Smooth muscle cell (in vitro differentiated cells): ENCODE measurements at regions not wholly inside any gene's neighbourhood (a gene's known extent, or its start where the extent isn't known, plus 50 kb on each side); places are given as distances from the start of the nearest gene placed in this dataset.

Experiments
- DNase-seq: peaks from one replicate; lab custom pipeline; 2025; ENCODE audit not compliant: unreplicated experiment; lab: John Stamatoyannopoulos, UW
- H2AFZ ChIP-seq: fragments of 200-600 bp; sonication (generic); 2 replicates; pipeline ENCODE4 v1.6.0; 2016; ENCODE audit warnings: antibody characterized with exemption, low read depth, mild to moderate bottlenecking
- H3F3A ChIP-seq: fragments of 200-600 bp; sonication (generic); 2 replicates; pipeline ENCODE4 v1.6.0; 2017; ENCODE audit warnings: antibody characterized with exemption, low read depth
- H3K27ac ChIP-seq: fragments of 200-600 bp; sonication (generic); 2 replicates; pipeline ENCODE4 v1.5.1; 2016; ENCODE audit warnings: low read depth, mild to moderate bottlenecking
- H3K27me3 ChIP-seq: fragments of 200-600 bp; sonication (generic); 2 replicates; pipeline ENCODE4 v1.6.1; 2016; ENCODE audit warnings: low read depth, mild to moderate bottlenecking
- H3K36me3 ChIP-seq: fragments of 200-600 bp; sonication (generic); 2 replicates; pipeline ENCODE4 v1.5.1; 2016; ENCODE audit warnings: low read depth
- H3K4me1 ChIP-seq: fragments of 200-600 bp; sonication (generic); 2 replicates; pipeline ENCODE4 v1.5.1; 2016; ENCODE audit warnings: low read depth
- H3K4me2 ChIP-seq: fragments of 200-600 bp; sonication (generic); 2 replicates; pipeline ENCODE4 v1.6.0; 2016; ENCODE audit warnings: mild to moderate bottlenecking
- H3K4me3 ChIP-seq: fragments of 200-600 bp; sonication (generic); 2 replicates; pipeline ENCODE4 v1.5.1; 2016; ENCODE audit warnings: mild to moderate bottlenecking
- H3K79me2 ChIP-seq: fragments of 200-600 bp; sonication (generic); 2 replicates; pipeline ENCODE4 v1.6.0; 2016; ENCODE audit warnings: low read depth, mild to moderate bottlenecking
- H3K9ac ChIP-seq: fragments of 200-600 bp; sonication (generic); 2 replicates; pipeline ENCODE4 v1.6.0; 2016; ENCODE audit warnings: low read depth
- H3K9me3 ChIP-seq: fragments of 200-600 bp; sonication (generic); replicated peaks from 2 replicates; pipeline ENCODE4 v1.5.1; 2016; ENCODE audit warnings: low read depth
- H4K20me1 ChIP-seq: fragments of 200-600 bp; sonication (generic); 2 replicates; pipeline ENCODE4 v1.6.0; 2016; ENCODE audit warnings: low read depth
- WGBS: methylation state at CpG from one replicate; pipeline ENCODE4 v1.1.7; 2016; ENCODE audit warnings: low lambda C conversion rate; 5-methylcytosine and 5-hydroxymethylcytosine counted together
- TF ChIP-seq, protein P1 (sequence below): fragments of 200-600 bp; sonication (generic); IDR thresholded peaks from 2 replicates; pipeline ENCODE4 v1.5.1; 2017; ENCODE audit warnings: borderline replicate concordance, mild to moderate bottlenecking, antibody characterized with exemption; ENCODE audit not compliant: insufficient read depth, poor library complexity, severe bottlenecking

DNA sequence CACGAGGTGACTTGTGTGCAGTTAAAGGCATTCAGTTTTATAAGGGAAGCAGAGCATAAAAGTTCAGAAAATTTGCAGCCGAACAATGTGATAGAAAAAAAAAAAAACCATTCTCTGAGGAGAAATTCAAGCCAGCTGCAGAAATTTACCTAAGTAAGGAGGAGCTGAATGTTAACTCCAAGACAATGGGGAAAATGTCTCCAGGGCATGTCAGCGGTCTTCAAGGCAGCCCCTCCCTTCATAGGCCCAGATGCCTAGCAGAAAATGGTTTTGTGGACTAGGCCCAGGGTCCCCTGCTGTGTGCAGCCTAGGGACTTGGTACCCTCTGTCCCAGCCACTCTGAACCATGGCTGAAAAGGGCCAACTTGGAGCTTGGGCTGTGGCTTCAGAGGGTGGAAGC, 1764.0 kb downstream of the C4orf33 start:
- Histone ChIP-seq H3K27me3 (no peaks in the 10 kb centered on the region), H3K4me3 (no peak overlapping the region), H3K36me3 (no peaks in the 10 kb centered on the region), H3K9ac (no peak overlapping the region), H3K9me3 (no peaks in the 10 kb centered on the region), H2AFZ (no peak overlapping the region), H3K4me2 (no peak overlapping the region), H3F3A (no peaks in the 10 kb centered on the region), H3K4me1 (no peaks in the 10 kb centered on the region), H4K20me1 (no peaks in the 10 kb centered on the region), H3K79me2 (no peaks in the 10 kb centered on the region), H3K27ac (no peak overlapping the region)
- WGBS, result 80% methylated on average over 3 of the region's 3 CpGs
- TF ChIP-seq, protein P1, sequence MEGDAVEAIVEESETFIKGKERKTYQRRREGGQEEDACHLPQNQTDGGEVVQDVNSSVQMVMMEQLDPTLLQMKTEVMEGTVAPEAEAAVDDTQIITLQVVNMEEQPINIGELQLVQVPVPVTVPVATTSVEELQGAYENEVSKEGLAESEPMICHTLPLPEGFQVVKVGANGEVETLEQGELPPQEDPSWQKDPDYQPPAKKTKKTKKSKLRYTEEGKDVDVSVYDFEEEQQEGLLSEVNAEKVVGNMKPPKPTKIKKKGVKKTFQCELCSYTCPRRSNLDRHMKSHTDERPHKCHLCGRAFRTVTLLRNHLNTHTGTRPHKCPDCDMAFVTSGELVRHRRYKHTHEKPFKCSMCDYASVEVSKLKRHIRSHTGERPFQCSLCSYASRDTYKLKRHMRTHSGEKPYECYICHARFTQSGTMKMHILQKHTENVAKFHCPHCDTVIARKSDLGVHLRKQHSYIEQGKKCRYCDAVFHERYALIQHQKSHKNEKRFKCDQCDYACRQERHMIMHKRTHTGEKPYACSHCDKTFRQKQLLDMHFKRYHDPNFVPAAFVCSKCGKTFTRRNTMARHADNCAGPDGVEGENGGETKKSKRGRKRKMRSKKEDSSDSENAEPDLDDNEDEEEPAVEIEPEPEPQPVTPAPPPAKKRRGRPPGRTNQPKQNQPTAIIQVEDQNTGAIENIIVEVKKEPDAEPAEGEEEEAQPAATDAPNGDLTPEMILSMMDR, result no peak
- DNase-seq, result no peak

DNA sequence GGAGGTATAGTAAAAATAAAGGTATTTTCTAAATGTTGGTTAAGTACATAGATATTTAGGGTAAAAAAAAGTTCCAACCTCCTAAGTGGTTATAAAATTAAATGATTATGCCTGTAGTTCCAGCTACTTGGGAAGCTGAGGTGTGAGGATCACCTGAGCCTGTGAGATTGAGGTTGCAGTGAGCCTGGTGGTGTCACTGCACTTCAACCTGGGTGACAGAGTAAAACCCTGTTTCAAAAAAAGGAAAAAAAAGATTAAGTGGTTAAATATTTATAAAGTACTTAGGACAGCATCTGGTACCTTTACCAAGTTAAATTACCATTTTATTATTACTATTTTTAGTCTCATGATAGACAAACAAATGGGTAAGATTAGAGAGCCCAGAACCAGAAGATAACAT, 1801.0 kb downstream of the C4orf33 start:
- Histone ChIP-seq H3K27ac (no peak overlapping the region), H3F3A (no peaks in the 10 kb centered on the region), H3K79me2 (no peaks in the 10 kb centered on the region), H4K20me1 (no peaks in the 10 kb centered on the region), H3K4me2 (no peak overlapping the region), H3K4me1 (no peaks in the 10 kb centered on the region), H3K9ac (no peak overlapping the region), H3K9me3 (no peaks in the 10 kb centered on the region), H3K27me3 (no peaks in the 10 kb centered on the region), H3K4me3 (no peak overlapping the region), H3K36me3 (no peaks in the 10 kb centered on the region), H2AFZ (no peak overlapping the region)
- TF ChIP-seq, protein P1, result no peak
- DNase-seq, result no peak

DNA sequence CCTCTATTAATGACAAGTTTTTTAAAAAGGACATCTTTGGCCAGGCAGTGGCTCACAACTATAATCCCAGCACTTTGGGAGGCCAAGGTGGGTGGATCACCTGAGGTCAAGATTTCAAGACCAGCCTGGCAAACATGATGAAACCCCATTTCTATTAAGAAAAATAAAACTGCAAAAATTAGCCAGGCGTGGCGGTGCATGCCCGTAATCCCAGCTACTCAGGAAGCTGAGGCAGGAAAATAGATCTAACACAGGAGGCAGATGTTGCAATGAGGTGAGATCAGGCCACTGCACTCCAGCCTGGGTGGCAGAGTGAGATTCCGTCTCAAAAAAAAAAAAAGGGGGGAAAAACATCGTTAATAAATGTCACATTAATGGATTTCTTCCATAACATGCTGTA, 1805.4 kb downstream of the C4orf33 start:
- no peak for DNase-seq
- H3F3A ChIP-seq, result no peaks in the 10 kb centered on the region
- no peak overlapping the region for H2AFZ ChIP-seq
- no peaks in the 10 kb centered on the region for H3K79me2 ChIP-seq
- TF ChIP-seq, protein P1, result no peak
- H3K4me3 ChIP-seq, result no peak overlapping the region
- H3K4me2 ChIP-seq, result no peak overlapping the region
- no peaks in the 10 kb centered on the region for H3K27me3 ChIP-seq
- H3K9me3 ChIP-seq, result no peaks in the 10 kb centered on the region
- no peaks in the 10 kb centered on the region for H4K20me1 ChIP-seq
- no peak overlapping the region for H3K27ac ChIP-seq
- H3K9ac ChIP-seq, result no peak overlapping the region
- H3K36me3 ChIP-seq, result no peaks in the 10 kb centered on the region
- no peaks in the 10 kb centered on the region for H3K4me1 ChIP-seq
- 85% methylated on average over 5 of the region's 5 CpGs for WGBS

DNA sequence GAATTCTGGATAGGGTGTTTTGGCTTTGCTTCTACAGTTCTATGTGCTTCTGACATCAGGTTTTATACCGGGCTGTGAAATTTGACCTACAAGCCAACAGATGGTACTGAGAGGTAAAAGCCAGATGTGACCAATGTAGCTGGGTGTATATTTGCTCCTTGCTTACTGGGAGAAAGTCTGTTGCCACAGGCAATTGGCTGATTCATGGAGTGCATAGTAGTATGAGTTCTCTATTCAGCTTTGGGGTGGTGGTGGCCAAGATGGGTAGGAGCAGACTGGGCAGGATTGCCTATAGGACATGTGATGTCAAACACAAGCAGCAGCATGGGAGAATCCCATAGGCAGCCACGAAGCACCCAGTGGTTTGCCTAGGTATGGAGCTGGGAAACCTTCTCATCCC, 1827.0 kb downstream of the C4orf33 start:
- no peak overlapping the region for H3K4me2 ChIP-seq
- no peak overlapping the region for H2AFZ ChIP-seq
- no peak overlapping the region for H3K4me3 ChIP-seq
- no peaks in the 10 kb centered on the region for H4K20me1 ChIP-seq
- no peaks in the 10 kb centered on the region for H3K79me2 ChIP-seq
- no peaks in the 10 kb centered on the region for H3K36me3 ChIP-seq
- H3K4me1 ChIP-seq, result no peaks in the 10 kb centered on the region
- H3K9me3 ChIP-seq, result peaks cover 3% of the 10 kb centered on the region
- H3K27ac ChIP-seq, result no peak overlapping the region
- H3K9ac ChIP-seq, result no peak overlapping the region
- WGBS, result 73% methylated on average over 2 of the region's 2 CpGs
- TF ChIP-seq, protein P1, result no peak
- H3F3A ChIP-seq, result no peaks in the 10 kb centered on the region
- no peak for DNase-seq
- no peaks in the 10 kb centered on the region for H3K27me3 ChIP-seq
